ENCODE measurements at regions not wholly inside any gene's neighbourhood (a gene's known extent, or its start where the extent isn't known, plus 50 kb on each side); places are given as distances from the start of the nearest gene placed in this dataset.

GRCh38 chr6:167695831-167696230 lies 130.9 kb upstream of the AFDN start:
- TF ChIP-seq, protein P1, sequence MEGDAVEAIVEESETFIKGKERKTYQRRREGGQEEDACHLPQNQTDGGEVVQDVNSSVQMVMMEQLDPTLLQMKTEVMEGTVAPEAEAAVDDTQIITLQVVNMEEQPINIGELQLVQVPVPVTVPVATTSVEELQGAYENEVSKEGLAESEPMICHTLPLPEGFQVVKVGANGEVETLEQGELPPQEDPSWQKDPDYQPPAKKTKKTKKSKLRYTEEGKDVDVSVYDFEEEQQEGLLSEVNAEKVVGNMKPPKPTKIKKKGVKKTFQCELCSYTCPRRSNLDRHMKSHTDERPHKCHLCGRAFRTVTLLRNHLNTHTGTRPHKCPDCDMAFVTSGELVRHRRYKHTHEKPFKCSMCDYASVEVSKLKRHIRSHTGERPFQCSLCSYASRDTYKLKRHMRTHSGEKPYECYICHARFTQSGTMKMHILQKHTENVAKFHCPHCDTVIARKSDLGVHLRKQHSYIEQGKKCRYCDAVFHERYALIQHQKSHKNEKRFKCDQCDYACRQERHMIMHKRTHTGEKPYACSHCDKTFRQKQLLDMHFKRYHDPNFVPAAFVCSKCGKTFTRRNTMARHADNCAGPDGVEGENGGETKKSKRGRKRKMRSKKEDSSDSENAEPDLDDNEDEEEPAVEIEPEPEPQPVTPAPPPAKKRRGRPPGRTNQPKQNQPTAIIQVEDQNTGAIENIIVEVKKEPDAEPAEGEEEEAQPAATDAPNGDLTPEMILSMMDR (conservative IDR thresholded peaks at IDR 0.05; ENCODE audit: low read depth, low read length), result no peak
- TF ChIP-seq, protein P2, sequence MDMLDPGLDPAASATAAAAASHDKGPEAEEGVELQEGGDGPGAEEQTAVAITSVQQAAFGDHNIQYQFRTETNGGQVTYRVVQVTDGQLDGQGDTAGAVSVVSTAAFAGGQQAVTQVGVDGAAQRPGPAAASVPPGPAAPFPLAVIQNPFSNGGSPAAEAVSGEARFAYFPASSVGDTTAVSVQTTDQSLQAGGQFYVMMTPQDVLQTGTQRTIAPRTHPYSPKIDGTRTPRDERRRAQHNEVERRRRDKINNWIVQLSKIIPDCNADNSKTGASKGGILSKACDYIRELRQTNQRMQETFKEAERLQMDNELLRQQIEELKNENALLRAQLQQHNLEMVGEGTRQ (IDR thresholded peaks at IDR 0.05; ENCODE audit: low read depth, low read length), result no peak
- TF ChIP-seq MXI1 (IDR thresholded peaks at IDR 0.05; ENCODE audit: borderline replicate concordance, low read depth, low read length) (no peak), RAD21 (IDR thresholded peaks at IDR 0.05; ENCODE audit: low read length) (no peak), RFX5 (IDR thresholded peaks at IDR 0.05; ENCODE audit: low read depth, low read length) (no peak)

Measured in IMR-90 (cell line).